ENCODE measurements at regions not wholly inside any gene's neighbourhood (a gene's known extent, or its start where the extent isn't known, plus 50 kb on each side); places are given as distances from the start of the nearest gene placed in this dataset.
"Not testable (repeated sequence)": the region's sequence is repeated elsewhere in the genome, so short reads cannot be mapped to it uniquely, and the experiment has no call there.

DNA sequence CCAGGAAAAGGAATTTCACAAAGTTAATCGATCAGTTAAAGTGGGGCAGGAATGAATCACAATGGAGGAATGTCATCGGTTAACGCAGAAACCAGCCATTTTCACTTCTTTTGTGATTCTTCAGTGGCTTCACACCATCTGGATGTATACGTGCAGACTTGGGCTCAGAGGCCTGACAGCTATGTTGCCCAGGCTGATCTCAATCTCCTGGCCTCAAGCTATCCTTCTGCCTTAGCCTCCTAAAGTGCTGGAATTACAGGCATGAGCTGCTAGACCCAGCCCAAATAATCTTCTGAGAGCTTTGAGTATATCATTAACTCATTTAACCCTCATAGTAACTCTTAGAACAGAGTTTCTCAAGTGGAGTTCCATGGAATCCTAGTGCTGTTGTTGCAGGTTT lies 126.5 kb upstream of the VANGL1 start:
- no peak overlapping the region for H2AFZ ChIP-seq (replicated peaks)
- no peak overlapping the region for H3K27ac ChIP-seq
- H3K27me3 Mint-ChIP-seq (ENCODE audit: insufficient read depth, low read depth): peaks cover 2% of the 10 kb centered on the region
- no peaks in the 10 kb centered on the region for H3K9me3 Mint-ChIP-seq
- H3K79me2 ChIP-seq (ENCODE audit: low read depth): no peaks in the 10 kb centered on the region
- H3K27me3 ChIP-seq: no peaks in the 10 kb centered on the region
- no peaks in the 10 kb centered on the region for H3K9me3 ChIP-seq (ENCODE audit: low read depth)
- H3K4me2 ChIP-seq: no peak overlapping the region
- no peak overlapping the region for H3K9ac ChIP-seq
- H3K36me3 Mint-ChIP-seq: no peaks in the 10 kb centered on the region
- TF ChIP-seq EZH2 (IDR thresholded peaks at IDR 0.05): no peak
- no peak for TF ChIP-seq EZH2phosphoT487 (IDR thresholded peaks at IDR 0.05)
- TF ChIP-seq, protein P1, sequence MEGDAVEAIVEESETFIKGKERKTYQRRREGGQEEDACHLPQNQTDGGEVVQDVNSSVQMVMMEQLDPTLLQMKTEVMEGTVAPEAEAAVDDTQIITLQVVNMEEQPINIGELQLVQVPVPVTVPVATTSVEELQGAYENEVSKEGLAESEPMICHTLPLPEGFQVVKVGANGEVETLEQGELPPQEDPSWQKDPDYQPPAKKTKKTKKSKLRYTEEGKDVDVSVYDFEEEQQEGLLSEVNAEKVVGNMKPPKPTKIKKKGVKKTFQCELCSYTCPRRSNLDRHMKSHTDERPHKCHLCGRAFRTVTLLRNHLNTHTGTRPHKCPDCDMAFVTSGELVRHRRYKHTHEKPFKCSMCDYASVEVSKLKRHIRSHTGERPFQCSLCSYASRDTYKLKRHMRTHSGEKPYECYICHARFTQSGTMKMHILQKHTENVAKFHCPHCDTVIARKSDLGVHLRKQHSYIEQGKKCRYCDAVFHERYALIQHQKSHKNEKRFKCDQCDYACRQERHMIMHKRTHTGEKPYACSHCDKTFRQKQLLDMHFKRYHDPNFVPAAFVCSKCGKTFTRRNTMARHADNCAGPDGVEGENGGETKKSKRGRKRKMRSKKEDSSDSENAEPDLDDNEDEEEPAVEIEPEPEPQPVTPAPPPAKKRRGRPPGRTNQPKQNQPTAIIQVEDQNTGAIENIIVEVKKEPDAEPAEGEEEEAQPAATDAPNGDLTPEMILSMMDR (IDR thresholded peaks at IDR 0.05): no peak
- no peaks in the 10 kb centered on the region for H3F3A ChIP-seq (ENCODE audit: low read depth)
- no peaks in the 10 kb centered on the region for H3K4me1 Mint-ChIP-seq
- H3K4me3 ChIP-seq: no peak overlapping the region
- H4K20me1 ChIP-seq (ENCODE audit: low read depth): no peaks in the 10 kb centered on the region
- no peaks in the 10 kb centered on the region for H3K36me3 ChIP-seq
- no peak for DNase-seq (ENCODE audit: low spot score)
- no peaks in the 10 kb centered on the region for H3K4me1 ChIP-seq
- H3K4me3 Mint-ChIP-seq: no peak overlapping the region
- H3K27ac Mint-ChIP-seq: no peak overlapping the region

DNA sequence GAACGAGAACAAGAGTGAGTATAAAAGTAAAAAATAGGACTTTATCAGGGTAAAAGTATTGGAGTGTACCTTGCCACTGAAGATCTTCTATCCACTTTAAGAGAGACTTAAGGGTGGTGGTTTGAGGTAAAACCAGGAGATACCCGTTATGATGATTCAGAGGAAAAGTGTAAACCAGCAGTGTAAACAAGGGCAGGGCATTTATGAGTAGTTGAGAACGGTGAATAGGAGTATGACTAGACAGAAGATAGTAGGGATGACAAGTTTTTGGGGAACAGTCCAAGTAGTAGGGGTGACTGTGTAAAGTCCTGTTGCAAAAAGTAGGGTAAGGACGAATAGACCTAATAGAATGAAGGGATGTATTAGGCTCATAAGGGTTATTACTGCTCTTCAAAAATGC lies 131.5 kb upstream of the VANGL1 start:
- H3K4me1 ChIP-seq; H3K27me3 ChIP-seq; DNase-seq (ENCODE audit: low spot score); H3K9me3 ChIP-seq (ENCODE audit: low read depth); H3K27me3 Mint-ChIP-seq (ENCODE audit: insufficient read depth, low read depth); H3K4me1 Mint-ChIP-seq; H3K4me3 Mint-ChIP-seq; H3K27ac ChIP-seq; H3K4me2 ChIP-seq; H3K36me3 Mint-ChIP-seq; H2AFZ ChIP-seq (replicated peaks); H3K4me3 ChIP-seq; H3K36me3 ChIP-seq; H3K9me3 Mint-ChIP-seq; H3K9ac ChIP-seq; H3K79me2 ChIP-seq (ENCODE audit: low read depth); H3K27ac Mint-ChIP-seq; H4K20me1 ChIP-seq (ENCODE audit: low read depth); H3F3A ChIP-seq (ENCODE audit: low read depth): not testable (repeated sequence)

DNA sequence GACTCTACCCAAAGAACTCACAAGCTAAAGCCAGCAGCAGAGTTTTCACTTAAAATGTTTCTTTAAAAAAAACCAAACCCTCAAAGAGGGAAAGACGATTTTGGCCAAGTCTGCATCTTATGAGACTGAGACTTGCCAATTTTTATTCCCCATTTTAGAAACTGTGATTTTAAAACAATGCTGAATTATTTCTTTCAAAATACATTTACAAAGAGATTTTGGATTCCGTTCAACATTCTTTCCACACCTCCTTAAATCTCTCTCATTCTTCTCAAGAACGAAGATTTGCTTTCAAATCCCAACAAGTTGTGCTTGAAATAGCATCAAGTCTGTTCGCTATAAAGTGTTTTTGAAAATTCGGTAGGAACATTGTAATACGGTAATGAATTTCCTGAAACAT lies 133.9 kb upstream of the VANGL1 start:
- TF ChIP-seq, protein P1 (IDR thresholded peaks at IDR 0.05): no peak
- no peak for TF ChIP-seq EZH2phosphoT487 (IDR thresholded peaks at IDR 0.05)
- TF ChIP-seq EZH2 (IDR thresholded peaks at IDR 0.05): no peak
- no peaks in the 10 kb centered on the region for H4K20me1 ChIP-seq (ENCODE audit: low read depth)
- H3K27me3 ChIP-seq: no peaks in the 10 kb centered on the region
- H3K9me3 ChIP-seq (ENCODE audit: low read depth): no peaks in the 10 kb centered on the region
- no peak overlapping the region for H3K27ac ChIP-seq
- H3K9ac ChIP-seq: no peak overlapping the region
- H3K4me3 ChIP-seq: no peak overlapping the region
- no peaks in the 10 kb centered on the region for H3K4me1 ChIP-seq
- Mint-ChIP-seq H3K36me3 (no peaks in the 10 kb centered on the region), H3K4me1 (no peaks in the 10 kb centered on the region), H3K27me3 (ENCODE audit: insufficient read depth, low read depth) (no peaks in the 10 kb centered on the region), H3K27ac (no peak overlapping the region), H3K4me3 (no peak overlapping the region), H3K9me3 (no peaks in the 10 kb centered on the region)
- H3K4me2 ChIP-seq: no peak overlapping the region
- H3K79me2 ChIP-seq (ENCODE audit: low read depth): no peaks in the 10 kb centered on the region
- no peak for DNase-seq (ENCODE audit: low spot score)
- H3K36me3 ChIP-seq: no peaks in the 10 kb centered on the region
- peak overlapping the region; percentile 83 for H2AFZ ChIP-seq (replicated peaks)
- no peaks in the 10 kb centered on the region for H3F3A ChIP-seq (ENCODE audit: low read depth)

DNA sequence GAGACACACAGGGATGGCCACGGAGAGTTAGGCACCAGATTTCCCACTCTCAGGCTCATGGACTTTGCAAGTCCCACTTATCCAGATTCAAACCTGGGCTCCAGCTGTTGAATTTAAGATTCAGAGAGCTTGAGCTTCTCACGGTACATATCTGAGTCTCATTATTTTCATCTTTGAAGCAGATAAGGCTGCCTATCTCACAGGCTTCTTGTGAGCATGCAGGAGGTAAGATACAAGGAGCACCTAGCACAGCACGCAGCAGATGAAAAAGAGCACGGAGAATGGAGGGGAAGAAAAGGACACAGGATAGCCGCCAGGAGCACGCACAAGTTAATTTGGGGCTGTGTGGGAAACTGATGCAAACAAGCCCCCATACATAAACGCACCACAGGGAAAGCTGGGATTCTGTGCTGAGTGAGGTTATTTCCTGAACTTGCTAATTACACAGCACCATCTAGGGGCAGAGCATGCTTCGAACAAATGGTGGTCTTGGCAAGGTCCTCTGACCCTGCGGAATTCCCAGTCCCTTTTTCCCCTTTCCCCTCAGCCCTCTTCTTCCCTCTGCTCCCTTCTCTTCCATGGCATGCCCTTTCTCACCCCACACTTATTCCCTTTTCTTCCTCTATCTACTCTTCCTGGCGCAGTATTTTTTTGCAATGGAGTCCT lies 134.7 kb upstream of the VANGL1 start:
- Histone ChIP-seq H3K4me1 (no peaks in the 10 kb centered on the region), H2AFZ (replicated peaks) (peak overlapping the region; percentile 83), H3K36me3 (no peaks in the 10 kb centered on the region), H3K79me2 (ENCODE audit: low read depth) (no peaks in the 10 kb centered on the region), H3K9ac (no peak overlapping the region), H4K20me1 (ENCODE audit: low read depth) (no peaks in the 10 kb centered on the region), H3K4me3 (no peak overlapping the region), H3K9me3 (ENCODE audit: low read depth) (no peaks in the 10 kb centered on the region), H3K27me3 (no peaks in the 10 kb centered on the region), H3K27ac (no peak overlapping the region), H3K4me2 (no peak overlapping the region), H3F3A (ENCODE audit: low read depth) (no peaks in the 10 kb centered on the region)
- no peak for TF ChIP-seq EZH2phosphoT487 (IDR thresholded peaks at IDR 0.05)
- TF ChIP-seq EZH2 (IDR thresholded peaks at IDR 0.05): no peak
- TF ChIP-seq, protein P1 (IDR thresholded peaks at IDR 0.05): peak; percentile 60
- H3K27ac Mint-ChIP-seq: no peak overlapping the region
- peak; percentile 64 for DNase-seq (ENCODE audit: low spot score)
- H3K36me3 Mint-ChIP-seq: no peaks in the 10 kb centered on the region
- H3K27me3 Mint-ChIP-seq (ENCODE audit: insufficient read depth, low read depth): no peaks in the 10 kb centered on the region
- H3K9me3 Mint-ChIP-seq: peaks cover 3% of the 10 kb centered on the region
- H3K4me3 Mint-ChIP-seq: no peak overlapping the region
- no peaks in the 10 kb centered on the region for H3K4me1 Mint-ChIP-seq
